PFSK-1 (cell line): ENCODE measurements at regions not wholly inside any gene's neighbourhood (a gene's known extent, or its start where the extent isn't known, plus 50 kb on each side); places are given as distances from the start of the nearest gene placed in this dataset.

Source experiments
- POLR2AphosphoS5 ChIP-seq: IDR thresholded peaks from 2 replicates; pipeline ENCODE4 v1.6.1; 2012; ENCODE audit warnings: low read depth, mild to moderate bottlenecking, control low read depth, low read length, moderate library complexity
- SIN3A ChIP-seq: IDR thresholded peaks from 2 replicates; pipeline ENCODE4 v1.6.1; 2012; ENCODE audit warnings: mild to moderate bottlenecking, low read length, moderate library complexity, borderline replicate concordance; ENCODE audit not compliant: insufficient read depth
- TAF1 ChIP-seq: IDR thresholded peaks from 2 replicates; pipeline ENCODE4 v1.6.1; 2012; ENCODE audit warnings: low read length, control low read depth, borderline replicate concordance; ENCODE audit not compliant: insufficient read depth
- TF ChIP-seq, protein P1 (sequence below), 2 experiments: IDR thresholded peaks; 2 replicates each; pipeline versions ENCODE4 v1.6.1 to v1.8.0; 2011 to 2012; ENCODE audit warnings: low read depth in 2 of 2, low read length in 2 of 2, control low read depth in 1 of 2, inconsistent platforms in 1 of 2, mild to moderate bottlenecking in 1 of 2, moderate library complexity in 1 of 2; ENCODE audit not compliant: insufficient read depth in 1 of 2

DNA sequence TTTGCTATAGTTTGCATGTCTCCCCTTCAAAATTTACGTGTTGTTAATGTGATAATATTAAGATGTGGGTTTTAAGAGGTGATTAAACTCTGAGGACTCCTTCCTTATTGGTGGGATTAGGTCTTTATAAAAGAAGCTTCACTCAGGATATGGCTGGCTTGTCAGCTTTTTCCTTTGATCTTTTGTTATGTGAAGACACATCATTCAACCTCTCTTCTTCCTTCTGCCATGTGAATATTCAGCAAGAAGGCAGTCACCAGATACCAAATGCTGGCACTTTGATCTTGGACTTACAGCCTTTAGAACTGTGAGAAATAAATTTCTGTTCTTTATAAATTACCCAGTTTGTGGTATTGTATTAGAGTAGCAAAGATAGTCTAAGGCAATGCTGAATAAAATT, 855.9 kb upstream of the CDH10 start:
- no peak for TF ChIP-seq POLR2AphosphoS5
- TF ChIP-seq SIN3A: no peak
- TF ChIP-seq, protein P1, sequence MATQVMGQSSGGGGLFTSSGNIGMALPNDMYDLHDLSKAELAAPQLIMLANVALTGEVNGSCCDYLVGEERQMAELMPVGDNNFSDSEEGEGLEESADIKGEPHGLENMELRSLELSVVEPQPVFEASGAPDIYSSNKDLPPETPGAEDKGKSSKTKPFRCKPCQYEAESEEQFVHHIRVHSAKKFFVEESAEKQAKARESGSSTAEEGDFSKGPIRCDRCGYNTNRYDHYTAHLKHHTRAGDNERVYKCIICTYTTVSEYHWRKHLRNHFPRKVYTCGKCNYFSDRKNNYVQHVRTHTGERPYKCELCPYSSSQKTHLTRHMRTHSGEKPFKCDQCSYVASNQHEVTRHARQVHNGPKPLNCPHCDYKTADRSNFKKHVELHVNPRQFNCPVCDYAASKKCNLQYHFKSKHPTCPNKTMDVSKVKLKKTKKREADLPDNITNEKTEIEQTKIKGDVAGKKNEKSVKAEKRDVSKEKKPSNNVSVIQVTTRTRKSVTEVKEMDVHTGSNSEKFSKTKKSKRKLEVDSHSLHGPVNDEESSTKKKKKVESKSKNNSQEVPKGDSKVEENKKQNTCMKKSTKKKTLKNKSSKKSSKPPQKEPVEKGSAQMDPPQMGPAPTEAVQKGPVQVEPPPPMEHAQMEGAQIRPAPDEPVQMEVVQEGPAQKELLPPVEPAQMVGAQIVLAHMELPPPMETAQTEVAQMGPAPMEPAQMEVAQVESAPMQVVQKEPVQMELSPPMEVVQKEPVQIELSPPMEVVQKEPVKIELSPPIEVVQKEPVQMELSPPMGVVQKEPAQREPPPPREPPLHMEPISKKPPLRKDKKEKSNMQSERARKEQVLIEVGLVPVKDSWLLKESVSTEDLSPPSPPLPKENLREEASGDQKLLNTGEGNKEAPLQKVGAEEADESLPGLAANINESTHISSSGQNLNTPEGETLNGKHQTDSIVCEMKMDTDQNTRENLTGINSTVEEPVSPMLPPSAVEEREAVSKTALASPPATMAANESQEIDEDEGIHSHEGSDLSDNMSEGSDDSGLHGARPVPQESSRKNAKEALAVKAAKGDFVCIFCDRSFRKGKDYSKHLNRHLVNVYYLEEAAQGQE (IDR thresholded peaks at IDR 0.05; ENCODE audit: insufficient read depth in 1 of 2, low read depth in 2 of 2, low read length in 2 of 2): no peak
- no peak for TF ChIP-seq TAF1
